SIG-M5 treated with dmso at 0.1 percent for 504 hours (cell line): ENCODE measurements at regions not wholly inside any gene's neighbourhood (a gene's known extent, or its start where the extent isn't known, plus 50 kb on each side); places are given as distances from the start of the nearest gene placed in this dataset.

Experiments used
- DNase-seq: peaks from one replicate; lab custom pipeline; 2025; ENCODE audit not compliant: unreplicated experiment; lab: John Stamatoyannopoulos, UW

DNA sequence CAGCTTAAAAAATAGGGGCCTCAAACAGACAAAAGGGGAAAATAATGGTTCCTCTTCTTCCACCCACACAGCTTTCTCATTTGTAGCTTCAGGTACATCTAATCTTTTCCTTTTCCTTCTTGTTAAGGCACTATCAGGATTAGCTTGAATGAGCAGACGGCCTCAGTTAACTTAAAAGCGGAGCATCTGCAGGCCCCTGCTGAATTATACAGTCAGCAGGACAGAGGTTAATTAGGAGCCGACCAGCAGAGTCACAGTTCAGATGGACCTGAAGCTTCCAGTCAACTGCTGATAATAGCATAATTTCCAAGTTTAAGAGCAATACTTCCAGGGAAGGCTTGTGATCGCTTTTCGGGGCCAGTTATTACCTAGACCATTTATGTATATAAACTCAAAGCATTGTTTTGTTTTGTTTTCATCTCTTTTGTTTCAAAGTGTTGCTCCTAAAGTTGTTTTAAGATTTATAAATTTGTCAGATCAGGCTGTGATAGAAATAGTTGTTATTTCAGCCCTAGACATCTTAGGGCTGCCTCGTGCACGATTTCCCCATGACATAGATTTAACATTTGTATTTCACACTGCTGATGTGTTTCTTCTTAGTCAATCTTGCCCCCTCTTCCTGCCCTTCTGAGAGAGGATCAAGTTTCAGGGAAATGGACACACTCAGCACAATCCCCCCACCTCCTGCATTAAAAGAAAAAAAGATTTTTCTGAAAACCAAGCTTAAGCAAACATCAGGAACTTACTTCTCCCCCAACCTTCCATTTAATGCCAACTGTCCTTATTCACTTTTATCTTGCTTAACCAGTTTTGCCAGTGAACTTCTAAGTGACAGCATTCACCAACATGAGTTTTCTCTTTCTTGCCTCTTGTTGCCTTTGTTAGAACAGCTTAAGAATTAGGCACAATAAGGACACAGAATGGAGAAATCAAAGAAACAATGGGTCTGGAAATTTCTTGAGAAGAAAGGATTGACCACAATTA lies 449.8 kb downstream of the ARHGEF28 start:
- peak; percentile 18 for DNase-seq

DNA sequence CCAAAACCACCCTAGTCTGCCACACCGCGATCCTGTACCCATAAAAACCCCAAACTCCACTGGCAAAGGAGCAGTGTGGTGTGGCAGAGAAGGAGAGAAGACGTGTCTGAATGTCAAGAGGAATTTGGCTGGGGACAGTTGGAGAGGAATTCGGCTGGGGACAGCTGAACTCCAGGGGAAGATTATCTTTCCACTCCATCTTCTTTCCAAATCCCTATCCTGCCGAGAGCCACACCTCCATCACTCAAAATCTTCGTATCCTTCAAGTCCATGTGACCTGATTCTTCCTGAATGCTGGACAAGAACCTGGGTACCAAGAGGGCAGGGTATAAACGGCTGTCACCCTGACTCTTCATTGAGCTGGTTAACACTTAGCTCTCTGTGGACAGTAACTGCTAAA lies 448.1 kb downstream of the ARHGEF28 start:
- no peak for DNase-seq

DNA sequence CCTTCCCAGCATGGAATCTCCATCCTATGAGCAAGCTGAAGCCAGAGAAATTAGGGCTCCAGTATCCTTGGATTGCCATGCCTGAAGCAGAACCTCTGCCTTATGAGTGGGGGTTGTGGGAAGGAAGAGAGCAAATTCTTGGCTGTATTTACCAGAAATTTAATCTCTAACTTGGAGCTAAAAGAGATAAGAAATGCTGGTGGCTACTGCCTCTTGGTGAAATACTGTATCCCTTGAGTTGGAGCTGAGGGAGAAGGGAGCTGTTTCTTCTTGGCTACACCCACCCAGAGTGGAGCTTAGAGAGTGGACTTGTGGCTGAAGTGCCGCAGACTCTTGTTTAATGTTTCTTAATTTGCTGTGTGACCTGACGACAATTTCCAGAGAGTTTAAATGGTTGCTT lies 447.3 kb downstream of the ARHGEF28 start:
- no peak for DNase-seq

DNA sequence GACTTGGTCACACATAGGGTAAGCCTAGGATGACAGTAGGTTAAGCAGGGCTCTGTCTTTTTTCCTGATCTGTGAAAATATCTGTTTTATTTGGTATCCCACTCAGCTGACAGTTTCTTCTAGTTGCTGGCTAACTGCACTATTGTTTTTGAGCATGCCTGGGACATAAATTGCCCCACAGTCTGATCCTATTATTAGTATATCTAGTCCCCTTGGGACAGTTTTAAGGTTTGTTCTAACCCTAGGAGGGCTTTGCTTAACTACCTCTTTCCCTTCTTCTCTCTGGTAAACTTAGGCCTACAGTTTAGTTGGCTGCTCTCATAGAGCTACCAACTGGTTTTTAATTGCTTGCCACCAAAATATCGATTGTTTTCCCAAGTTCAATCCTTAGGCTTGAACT lies 446.6 kb downstream of the ARHGEF28 start:
- no peak for DNase-seq

DNA sequence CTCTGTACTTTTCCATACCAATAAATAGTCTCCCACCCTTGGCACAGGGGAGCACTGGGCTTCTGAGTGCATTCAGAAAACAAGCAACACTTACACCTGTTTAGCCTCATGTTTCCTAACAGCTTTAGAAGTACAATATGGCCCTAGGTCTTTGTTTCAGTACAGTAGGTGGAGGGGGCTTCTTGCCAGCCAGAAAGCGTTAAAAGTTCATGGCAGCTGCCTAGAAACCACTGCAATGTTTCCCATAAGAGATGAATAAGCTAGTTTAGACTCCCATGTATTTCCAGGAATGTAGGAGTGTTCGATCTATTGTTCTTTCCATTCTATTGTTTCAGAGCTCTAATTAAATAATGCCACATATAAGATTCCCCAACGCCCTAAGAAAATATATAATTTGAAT lies 444.8 kb downstream of the ARHGEF28 start:
- no peak for DNase-seq

DNA sequence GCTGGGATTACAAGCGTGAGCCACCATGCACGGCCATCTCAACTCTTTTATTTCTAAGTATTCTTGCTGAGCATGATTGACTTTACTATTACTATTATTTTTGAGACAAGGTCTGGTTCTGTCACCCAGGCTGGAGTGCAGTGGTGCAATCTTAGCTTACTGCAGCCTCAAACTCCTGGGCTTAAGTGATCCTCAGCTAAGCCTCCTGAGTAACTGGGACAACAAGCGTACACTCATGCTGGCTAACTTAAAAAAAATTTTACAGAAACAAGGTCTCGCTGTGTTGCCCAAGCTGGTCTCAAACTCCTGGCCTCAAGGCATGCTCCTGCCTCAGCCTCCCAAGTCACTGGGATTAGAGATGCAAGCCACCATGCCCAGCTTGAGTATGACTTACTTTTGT lies 443.7 kb downstream of the ARHGEF28 start:
- no peak for DNase-seq

DNA sequence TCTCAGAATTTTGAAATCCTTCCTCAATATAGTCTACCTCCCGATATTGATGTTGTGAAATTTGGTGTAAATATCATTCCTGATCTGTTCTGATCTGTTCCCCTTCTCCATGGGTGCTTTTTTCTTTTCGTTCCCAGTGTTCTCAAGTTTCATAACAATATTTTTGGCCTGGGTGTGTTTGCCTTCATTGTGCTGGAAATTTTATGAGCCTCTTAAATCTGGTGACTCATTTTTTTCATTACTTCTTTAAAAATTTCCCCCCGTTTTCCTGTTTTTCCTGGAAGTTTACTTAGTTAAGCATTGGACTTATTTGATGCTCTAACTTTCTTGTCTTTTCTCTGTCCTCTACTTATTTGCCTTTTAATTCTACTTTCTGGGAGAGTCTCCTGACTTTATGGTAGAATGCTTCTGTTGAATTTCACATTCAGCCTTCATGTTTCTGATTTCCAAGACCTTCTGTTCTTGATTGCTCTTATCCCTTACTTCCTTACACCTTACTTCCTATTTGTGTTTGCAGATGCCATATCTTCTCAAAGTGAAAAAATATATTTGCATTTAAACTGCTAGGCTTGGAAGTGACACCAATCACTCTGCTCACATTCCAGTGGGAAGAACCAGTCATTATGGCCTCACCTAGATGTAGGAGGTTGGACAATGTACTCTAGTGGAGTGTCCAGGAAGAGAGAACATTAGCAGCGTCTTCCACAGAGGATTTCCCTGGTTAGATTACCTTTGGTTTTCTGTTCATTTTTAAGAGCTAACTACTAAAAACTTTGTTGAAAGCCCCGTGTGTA lies 441.9 kb downstream of the ARHGEF28 start:
- DNase-seq = no peak

DNA sequence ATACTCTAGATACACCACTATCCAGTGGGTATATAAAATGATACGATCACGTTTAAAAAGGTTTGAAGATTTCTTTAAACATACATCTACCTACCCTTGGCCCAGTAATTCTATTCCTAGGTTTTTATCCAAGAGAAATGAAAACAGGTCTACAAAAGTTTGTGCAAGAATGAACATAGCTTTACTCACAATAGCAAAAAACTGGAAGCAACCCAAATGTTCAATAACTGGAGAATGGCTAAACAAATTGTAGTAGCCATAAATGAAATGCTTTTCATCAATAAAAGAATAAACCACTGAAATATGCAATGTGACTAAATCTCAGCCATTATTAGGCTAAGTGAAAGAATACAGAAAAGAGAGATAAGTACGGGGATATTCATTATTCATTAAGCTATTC lies 438.9 kb downstream of the ARHGEF28 start:
- DNase-seq = no peak

DNA sequence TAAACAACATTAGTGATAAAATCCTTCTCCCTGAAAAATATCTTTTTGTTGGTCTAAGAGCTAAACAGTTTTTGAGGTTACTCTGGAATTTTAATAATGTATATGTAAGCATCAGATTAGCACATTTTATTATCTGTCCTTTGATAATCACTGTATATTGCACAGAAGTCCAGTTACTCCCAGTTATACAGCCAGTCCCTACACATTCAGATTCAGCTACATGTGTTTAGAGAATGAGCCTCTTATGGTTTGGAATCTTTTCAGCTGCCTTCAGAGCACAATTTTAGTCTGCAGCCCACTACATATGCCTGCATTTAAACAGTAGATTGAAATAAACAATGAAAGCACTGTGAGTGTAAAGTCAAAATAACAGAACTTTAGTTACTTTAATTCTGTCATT lies 438.2 kb downstream of the ARHGEF28 start:
- no peak for DNase-seq

DNA sequence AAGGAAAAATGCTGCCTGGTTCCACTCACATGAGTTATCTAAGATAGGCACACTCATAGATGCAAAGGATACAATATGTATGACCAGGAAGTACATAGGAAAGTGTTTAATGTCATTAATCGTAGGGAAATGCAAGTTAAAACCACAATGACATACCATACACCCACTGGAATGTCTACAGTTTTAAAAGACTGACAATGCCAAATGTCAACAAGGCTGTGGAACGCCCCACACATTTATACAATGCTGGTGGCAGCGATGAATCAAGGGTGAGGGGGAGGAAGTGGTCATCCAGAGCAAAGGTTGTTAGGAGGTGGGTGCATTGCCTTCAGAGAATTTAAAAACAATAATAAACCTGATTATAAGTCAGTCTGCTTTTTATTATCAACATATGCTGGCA lies 437.8 kb downstream of the ARHGEF28 start:
- no peak for DNase-seq

DNA sequence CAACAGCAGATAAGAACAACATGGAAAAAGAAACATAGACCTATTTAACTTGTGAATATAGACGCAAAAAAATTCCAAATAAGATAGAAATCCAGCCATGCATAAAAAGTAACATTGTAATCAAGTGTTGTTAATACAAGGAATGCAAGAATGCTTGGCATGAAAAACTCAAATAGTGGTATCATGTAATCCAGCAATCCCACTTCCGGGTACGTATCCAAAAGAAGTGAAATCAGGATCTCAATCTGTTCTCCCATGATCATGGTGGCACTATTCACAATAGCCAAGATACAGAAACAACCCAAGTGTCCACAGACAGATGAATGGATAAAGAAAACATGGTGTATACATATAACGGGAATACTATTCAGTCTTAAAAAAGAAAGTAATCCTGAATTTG lies 437.4 kb downstream of the ARHGEF28 start:
- no peak for DNase-seq

DNA sequence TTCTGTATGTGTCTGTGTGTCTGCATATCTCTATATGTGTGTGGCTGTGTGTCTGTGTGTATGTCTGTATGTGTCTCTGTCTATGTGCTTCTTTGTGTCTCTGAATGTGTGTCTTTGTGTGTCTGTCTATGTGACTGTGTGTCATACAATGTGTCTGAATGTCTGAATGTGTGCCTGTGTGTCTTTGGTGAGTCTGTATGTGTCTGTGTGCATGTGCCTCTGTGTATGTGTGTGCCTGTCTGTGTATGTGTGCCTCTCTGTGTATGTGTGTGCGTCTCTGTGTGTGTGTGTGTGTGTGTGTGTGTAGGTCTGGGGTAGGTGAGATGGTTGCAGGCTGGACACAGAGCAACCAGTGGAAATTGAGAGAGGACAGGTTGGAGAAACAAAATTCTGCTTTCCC lies 435.3 kb downstream of the ARHGEF28 start:
- no peak for DNase-seq

DNA sequence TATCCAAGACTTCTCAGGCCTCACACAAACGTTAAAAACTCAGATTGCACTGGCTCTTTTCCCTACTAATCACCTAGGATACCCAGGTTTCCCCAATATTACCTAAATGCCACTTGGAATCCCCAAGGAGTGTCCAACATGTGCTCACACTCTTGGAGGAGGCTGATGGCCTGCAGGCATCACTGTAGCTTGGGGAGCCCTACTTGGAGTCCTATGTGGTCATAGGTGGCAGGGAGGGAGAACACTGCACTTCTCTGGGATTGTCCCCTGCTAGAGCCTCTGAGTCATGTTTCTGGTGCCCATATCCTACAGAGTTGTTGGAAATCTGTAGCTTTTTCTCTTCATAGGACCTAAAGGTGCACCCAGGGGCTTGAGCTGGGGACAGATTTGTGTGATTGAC lies 433.7 kb downstream of the ARHGEF28 start:
- no peak for DNase-seq

DNA sequence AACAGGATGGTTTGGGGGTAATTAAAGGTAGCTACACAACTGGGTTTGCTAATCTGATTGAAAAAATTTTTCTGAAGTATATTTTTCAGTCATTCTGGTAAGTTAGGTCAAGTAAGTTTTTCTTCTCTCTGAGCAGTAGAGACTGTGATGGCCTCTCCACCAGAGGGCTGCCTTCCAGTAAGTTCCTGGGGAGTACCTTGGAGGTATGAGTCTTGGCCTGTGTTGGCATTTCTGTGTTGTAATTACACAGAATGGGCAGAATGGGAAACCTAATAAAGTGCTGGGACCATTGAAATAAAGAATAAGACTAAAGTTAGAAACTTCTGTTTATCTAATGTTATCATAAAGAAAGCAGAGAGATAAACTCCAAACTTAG lies 430.8 kb downstream of the ARHGEF28 start:
- DNase-seq = peak; percentile 6

DNA sequence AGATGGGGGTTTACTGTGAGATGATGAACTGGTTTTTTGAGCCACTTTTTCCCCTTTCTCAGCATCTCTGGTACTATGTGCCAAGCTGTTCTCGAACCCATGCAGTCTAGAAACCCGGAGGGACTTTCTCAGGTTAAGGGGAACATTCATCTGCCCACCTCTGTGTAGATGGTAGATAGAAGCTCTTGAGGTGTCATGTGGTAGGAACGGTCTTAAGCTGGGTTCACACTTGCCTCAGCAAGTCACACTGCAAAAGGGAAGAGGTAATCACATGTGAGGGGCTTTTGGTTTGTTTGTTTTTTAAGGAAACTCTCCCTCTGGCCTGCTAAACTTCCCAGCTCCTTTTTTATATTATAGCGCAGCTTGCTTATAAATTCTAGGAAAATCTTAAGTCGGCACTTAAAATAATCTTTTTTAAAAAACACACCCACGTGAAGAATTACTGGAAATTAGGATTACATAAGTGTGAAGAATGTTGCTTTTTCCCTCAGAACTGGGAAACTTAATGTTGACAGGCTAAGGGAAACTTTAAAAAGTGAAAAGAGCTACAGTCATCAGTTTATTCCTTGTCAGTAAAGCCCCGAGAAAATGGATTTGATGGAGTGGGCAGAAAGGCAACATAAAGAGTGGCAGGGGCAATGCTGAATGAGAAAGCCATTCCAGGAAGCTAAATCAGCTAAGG lies 430.3 kb downstream of the ARHGEF28 start:
- DNase-seq = no peak

DNA sequence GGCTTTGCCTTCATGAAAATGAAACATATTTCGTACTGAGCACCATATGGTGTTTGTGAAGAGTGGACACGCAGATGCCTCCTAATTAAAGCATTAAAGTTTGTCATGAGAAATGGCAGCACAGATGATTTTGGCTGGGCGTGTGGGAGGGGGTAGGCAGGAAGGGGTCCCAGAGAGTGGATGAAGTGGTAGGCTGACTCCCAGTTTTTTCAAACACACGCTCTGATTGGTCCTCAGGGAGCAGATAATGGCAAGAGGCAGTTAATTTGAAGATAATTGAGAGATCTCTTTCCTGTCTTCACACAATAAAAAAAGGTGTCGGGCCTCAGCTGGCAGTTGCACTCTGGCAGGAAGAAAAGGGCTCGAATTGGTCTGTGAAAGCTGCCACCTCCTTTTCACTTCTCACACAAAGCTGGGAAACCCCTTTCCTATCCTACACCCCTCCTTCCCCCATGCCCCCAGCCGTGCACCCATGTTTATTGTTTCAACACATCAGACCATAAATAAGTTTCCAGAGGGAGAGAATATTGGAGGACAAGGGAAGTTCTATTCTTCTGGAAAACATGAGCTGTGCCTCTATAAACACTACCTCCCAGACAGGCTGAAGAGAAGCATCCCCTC lies 429.6 kb downstream of the ARHGEF28 start:
- no peak for DNase-seq

DNA sequence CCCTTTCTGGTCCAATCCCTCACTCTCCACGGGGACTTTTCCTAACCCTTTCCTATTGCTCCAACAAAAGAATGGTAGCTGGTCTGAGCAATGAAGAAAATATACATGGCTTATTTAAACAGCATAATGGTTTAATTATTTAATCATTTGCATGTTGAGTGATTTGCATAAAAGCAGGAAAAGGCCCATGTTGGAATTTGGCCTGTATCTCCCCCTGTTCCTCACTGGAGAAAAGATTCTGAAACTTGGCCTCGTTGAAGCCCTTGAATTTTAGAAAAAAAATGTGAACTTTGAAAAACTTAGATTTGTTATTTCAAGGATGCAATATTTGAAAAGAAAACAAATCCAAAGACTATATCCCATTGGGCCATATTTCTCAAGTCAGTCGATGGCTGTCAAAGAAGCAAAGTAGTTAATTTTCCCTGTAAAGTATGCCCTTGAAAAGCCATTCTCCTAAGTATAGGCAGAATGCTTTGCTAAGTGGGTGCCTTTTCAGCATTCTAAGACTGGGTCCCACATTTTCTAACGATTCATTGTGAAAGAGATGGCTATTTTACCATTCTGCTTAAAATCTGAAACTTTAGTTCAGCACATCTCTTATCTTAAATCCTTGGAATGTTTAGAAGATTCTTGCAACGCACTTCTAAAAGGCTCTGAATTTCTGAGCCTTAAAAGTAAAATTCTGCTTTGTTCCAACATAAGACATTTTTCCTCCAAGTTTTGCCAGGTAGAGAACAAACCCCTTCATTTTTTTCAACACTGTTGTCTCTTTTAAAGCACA lies 428.8 kb downstream of the ARHGEF28 start:
- no peak for DNase-seq

DNA sequence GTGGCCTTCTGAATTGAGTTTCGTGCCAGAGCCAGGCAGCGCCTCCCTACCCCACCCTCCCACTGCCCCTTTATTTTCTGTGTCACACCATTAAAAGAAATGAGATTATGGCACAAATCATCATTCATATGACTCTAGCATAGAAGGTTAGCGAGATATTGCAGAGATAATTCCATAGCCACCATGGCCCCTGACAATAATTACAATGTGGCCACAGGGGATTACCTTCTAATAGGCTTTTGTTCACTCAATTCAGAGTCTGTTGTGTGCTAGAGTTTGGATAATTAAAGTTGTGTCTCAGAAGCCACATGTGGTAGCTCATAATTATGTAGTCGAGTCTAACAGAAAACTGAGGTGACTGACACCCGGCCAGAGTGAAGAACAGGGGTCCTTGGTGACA lies 428.1 kb downstream of the ARHGEF28 start:
- DNase-seq = no peak

DNA sequence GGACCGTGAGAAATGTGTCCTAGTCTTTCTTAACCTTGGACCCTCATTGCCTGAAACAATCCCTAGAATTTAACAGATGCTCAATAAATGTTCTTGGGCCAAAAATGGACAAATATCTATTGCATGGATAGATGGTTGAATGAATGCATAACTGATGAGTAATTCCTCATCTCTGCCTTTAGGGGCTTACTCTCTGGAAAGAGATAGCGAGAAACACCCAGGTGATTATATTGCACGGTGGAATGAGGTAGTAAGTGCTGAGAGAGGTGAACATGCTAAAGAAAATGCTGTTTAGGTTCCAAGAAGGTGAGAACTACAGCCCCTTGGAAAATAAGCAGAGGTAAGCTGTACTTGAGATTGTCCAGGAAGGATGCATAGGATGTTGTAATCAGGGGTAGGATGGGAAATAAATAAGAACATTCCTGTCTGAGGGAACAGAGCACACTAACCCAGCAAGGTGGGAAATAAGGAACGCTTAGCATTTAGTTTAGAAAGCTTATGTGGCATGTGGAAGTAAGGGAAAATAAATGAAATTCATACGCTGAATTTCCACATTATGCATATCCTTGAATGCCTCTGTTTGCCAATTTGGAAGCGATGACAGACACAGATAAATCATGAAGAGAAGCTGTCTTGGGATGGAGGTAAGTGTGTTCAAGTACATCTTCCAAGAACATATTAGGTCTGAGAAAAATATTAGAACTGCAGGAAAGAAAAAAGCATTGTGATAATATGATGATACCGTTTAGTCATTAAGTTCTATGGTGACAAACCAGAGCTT lies 426.6 kb downstream of the ARHGEF28 start:
- DNase-seq = no peak

DNA sequence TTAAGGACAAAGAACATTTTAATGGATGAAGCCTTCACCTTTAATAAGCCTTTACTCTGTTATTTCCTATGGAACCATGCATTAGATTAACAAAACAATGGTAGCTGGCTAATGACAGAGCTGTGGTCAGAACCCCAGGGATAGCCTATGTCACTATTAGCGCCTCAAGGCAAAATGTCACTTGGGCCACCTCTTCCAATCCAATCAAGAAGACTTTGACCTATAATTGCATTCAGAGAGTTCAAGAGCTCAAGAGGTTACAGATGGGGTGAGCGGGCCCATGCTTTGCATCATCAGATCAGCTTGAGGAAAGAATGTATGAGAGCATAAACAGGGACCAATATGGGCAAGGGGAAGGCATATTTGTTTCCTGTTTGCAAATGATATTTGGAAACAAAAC lies 425.1 kb downstream of the ARHGEF28 start:
- no peak for DNase-seq
